Muscle of leg (tissue), 3 donors: ENCODE measurements at regions not wholly inside any gene's neighbourhood (a gene's known extent, or its start where the extent isn't known, plus 50 kb on each side); places are given as distances from the start of the nearest gene placed in this dataset.

Experiments
- DNase-seq: peaks from one replicate; pipeline ENCODE4 v3.0.0; 2013
- H3K27ac ChIP-seq: one replicate; pipeline ENCODE4 v1.5.1; 2013; ENCODE audit warnings: mild to moderate bottlenecking, low read length, control low read depth
- H3K27me3 ChIP-seq: one replicate; pipeline ENCODE4 v1.6.1; 2013; ENCODE audit warnings: low read length; ENCODE audit not compliant: control insufficient read depth, insufficient read depth
- H3K36me3 ChIP-seq: one replicate; pipeline ENCODE4 v1.6.1; 2013; ENCODE audit warnings: low read length; ENCODE audit not compliant: control insufficient read depth, insufficient read depth
- H3K4me1 ChIP-seq: one replicate; pipeline ENCODE4 v1.6.1; 2013; ENCODE audit warnings: low read length; ENCODE audit not compliant: control insufficient read depth, insufficient read depth
- H3K4me3 ChIP-seq: one replicate; pipeline ENCODE4 v1.5.1; 2013; ENCODE audit warnings: low read length, control low read depth
- H3K9me3 ChIP-seq: replicated peaks from 2 replicates; pipeline ENCODE4 v1.6.1; 2013; ENCODE audit warnings: low read depth, low read length; ENCODE audit not compliant: control insufficient read depth
- WGBS: methylation state at CpG from one replicate; pipeline ENCODE4 v1.1.5; 2013; ENCODE audit warnings: missing lambda C conversion rate; ENCODE audit not compliant: insufficient coverage; 5-methylcytosine and 5-hydroxymethylcytosine counted together

- Histone ChIP-seq H3K9me3 (no peaks in the 10 kb centered on the region), H3K4me1 (peaks cover 33% of the 10 kb centered on the region), H3K27ac (peak overlapping the region; percentile 98), H3K27me3 (no peaks in the 10 kb centered on the region), H3K4me3 (no peak overlapping the region), H3K36me3 (no peaks in the 10 kb centered on the region)
- 16% methylated on average over 6 of the region's 13 CpGs for WGBS
- peak; percentile 98 for DNase-seq
These were observed 91.7 kb upstream of the ANKRD10 start for GRCh38 chr13:111006506-111007031.

GRCh38 chr13:111005808-111006505, 91.1 kb upstream of the ANKRD10 start:
- 27% methylated on average over 15 of the region's 16 CpGs for WGBS
- Histone ChIP-seq H3K4me1 (peaks cover 33% of the 10 kb centered on the region), H3K9me3 (no peaks in the 10 kb centered on the region), H3K36me3 (no peaks in the 10 kb centered on the region), H3K27ac (peak overlapping the region; percentile 98), H3K27me3 (no peaks in the 10 kb centered on the region), H3K4me3 (no peak overlapping the region)
- peak; percentile 94 for DNase-seq

GRCh38 chr13:111005364-111005763, 90.5 kb upstream of the ANKRD10 start:
- H3K27ac ChIP-seq: peak overlapping the region; percentile 98
- no peaks in the 10 kb centered on the region for H3K9me3 ChIP-seq
- no peaks in the 10 kb centered on the region for H3K27me3 ChIP-seq
- no peak overlapping the region for H3K4me3 ChIP-seq
- DNase-seq: peak; percentile 73
- peaks cover 33% of the 10 kb centered on the region for H3K4me1 ChIP-seq
- WGBS: 43% methylated on average over 4 of the region's 6 CpGs
- H3K36me3 ChIP-seq: no peaks in the 10 kb centered on the region

GRCh38 chr13:111004444-111004843, 89.6 kb upstream of the ANKRD10 start:
- no peak overlapping the region for H3K4me3 ChIP-seq
- peak overlapping the region; percentile 98 for H3K27ac ChIP-seq
- H3K36me3 ChIP-seq: no peaks in the 10 kb centered on the region
- no peak for DNase-seq
- WGBS: 96% methylated on average over 5 of the region's 6 CpGs
- no peaks in the 10 kb centered on the region for H3K27me3 ChIP-seq
- no peaks in the 10 kb centered on the region for H3K9me3 ChIP-seq
- peaks cover 33% of the 10 kb centered on the region for H3K4me1 ChIP-seq

GRCh38 chr13:111001636-111002035, 86.8 kb upstream of the ANKRD10 start:
- no peaks in the 10 kb centered on the region for H3K9me3 ChIP-seq
- H3K27ac ChIP-seq: no peak overlapping the region
- 100% methylated on average over 1 of the region's 2 CpGs for WGBS
- no peak overlapping the region for H3K4me3 ChIP-seq
- no peaks in the 10 kb centered on the region for H3K36me3 ChIP-seq
- H3K4me1 ChIP-seq: peaks cover 20% of the 10 kb centered on the region
- no peak for DNase-seq
- H3K27me3 ChIP-seq: no peaks in the 10 kb centered on the region

- no peak for DNase-seq
- H3K9me3 ChIP-seq: no peaks in the 10 kb centered on the region
- no peaks in the 10 kb centered on the region for H3K36me3 ChIP-seq
- peaks cover 8% of the 10 kb centered on the region for H3K4me1 ChIP-seq
- no peak overlapping the region for H3K27ac ChIP-seq
- WGBS: 62% methylated on average over 3 of the region's 5 CpGs
- H3K27me3 ChIP-seq: no peaks in the 10 kb centered on the region
- no peak overlapping the region for H3K4me3 ChIP-seq
These were observed 78.9 kb upstream of the ANKRD10 start for GRCh38 chr13:110993788-110994187.

- Histone ChIP-seq H3K27ac (no peak overlapping the region), H3K4me1 (peaks cover 8% of the 10 kb centered on the region), H3K27me3 (no peaks in the 10 kb centered on the region), H3K9me3 (no peaks in the 10 kb centered on the region), H3K36me3 (no peaks in the 10 kb centered on the region), H3K4me3 (no peak overlapping the region)
- WGBS: 88% methylated on average over 19 of the region's 21 CpGs
- DNase-seq: no peak
These were observed 77.2 kb upstream of the ANKRD10 start for GRCh38 chr13:110991991-110992508.

- Histone ChIP-seq H3K27ac (no peak overlapping the region), H3K4me1 (peaks cover 16% of the 10 kb centered on the region), H3K27me3 (no peaks in the 10 kb centered on the region), H3K36me3 (no peaks in the 10 kb centered on the region), H3K4me3 (no peak overlapping the region), H3K9me3 (no peaks in the 10 kb centered on the region)
- peak; percentile 39 for DNase-seq
- no CpG with 5 or more reads among the region's 5 CpGs for WGBS
These were observed 74.5 kb upstream of the ANKRD10 start for GRCh38 chr13:110989331-110989730.

- Histone ChIP-seq H3K4me1 (peaks cover 19% of the 10 kb centered on the region), H3K9me3 (no peaks in the 10 kb centered on the region), H3K36me3 (no peaks in the 10 kb centered on the region), H3K27ac (no peak overlapping the region), H3K27me3 (no peaks in the 10 kb centered on the region), H3K4me3 (no peak overlapping the region)
- no CpG with 5 or more reads among the region's 2 CpGs for WGBS
- DNase-seq: no peak
These were observed 70.7 kb upstream of the ANKRD10 start for GRCh38 chr13:110985541-110985940.

- Histone ChIP-seq H3K27ac (no peak overlapping the region), H3K4me3 (no peak overlapping the region), H3K9me3 (no peaks in the 10 kb centered on the region), H3K4me1 (peaks cover 25% of the 10 kb centered on the region), H3K27me3 (no peaks in the 10 kb centered on the region), H3K36me3 (no peaks in the 10 kb centered on the region)
- 100% methylated on average over 1 of the region's 3 CpGs for WGBS
- no peak for DNase-seq
These were observed 69.9 kb upstream of the ANKRD10 start for GRCh38 chr13:110984798-110985197.
